ENCODE measurements at regions not wholly inside any gene's neighbourhood (a gene's known extent, or its start where the extent isn't known, plus 50 kb on each side); places are given as distances from the start of the nearest gene placed in this dataset.
A peak's percentile ranks its signal among the peaks of the same experiment; 100 is the strongest.

- Histone ChIP-seq H3K27ac (ENCODE audit: low read depth, low read length) (no peak overlapping the region), H3K4me1 (ENCODE audit: insufficient read depth, low read length) (no peaks in the 10 kb centered on the region), H3K36me3 (ENCODE audit: insufficient read depth, low read length) (no peaks in the 10 kb centered on the region), H3K27me3 (ENCODE audit: insufficient read depth, low read length) (no peaks in the 10 kb centered on the region), H3K9ac (ENCODE audit: low read length) (no peak overlapping the region), H3K4me3 (ENCODE audit: insufficient read depth, low read depth, low read length) (no peak overlapping the region), H3K9me3 (ENCODE audit: insufficient read depth, low read depth, low read length) (no peaks in the 10 kb centered on the region), H3K4me2 (ENCODE audit: low read length) (no peak overlapping the region), H2AFZ (ENCODE audit: low read depth, low read length) (no peak overlapping the region), H4K20me1 (ENCODE audit: insufficient read depth, low read length) (no peaks in the 10 kb centered on the region), H3K79me2 (ENCODE audit: insufficient read depth, low read length) (no peaks in the 10 kb centered on the region)
- Mint-ChIP-seq H3K4me3 (ENCODE audit: unreplicated experiment) (no peak overlapping the region), H3K36me3 (ENCODE audit: low read depth, unreplicated experiment) (no peaks in the 10 kb centered on the region), H3K4me1 (ENCODE audit: low read depth, unreplicated experiment) (peaks cover 7% of the 10 kb centered on the region), H3K27ac (ENCODE audit: unreplicated experiment) (no peak overlapping the region), H3K27me3 (ENCODE audit: low read depth, unreplicated experiment) (no peaks in the 10 kb centered on the region), H3K9me3 (ENCODE audit: unreplicated experiment) (peaks cover 13% of the 10 kb centered on the region)
- DNase-seq (ENCODE audit: low read depth) = peak; percentile 37
- TF ChIP-seq, protein P1, sequence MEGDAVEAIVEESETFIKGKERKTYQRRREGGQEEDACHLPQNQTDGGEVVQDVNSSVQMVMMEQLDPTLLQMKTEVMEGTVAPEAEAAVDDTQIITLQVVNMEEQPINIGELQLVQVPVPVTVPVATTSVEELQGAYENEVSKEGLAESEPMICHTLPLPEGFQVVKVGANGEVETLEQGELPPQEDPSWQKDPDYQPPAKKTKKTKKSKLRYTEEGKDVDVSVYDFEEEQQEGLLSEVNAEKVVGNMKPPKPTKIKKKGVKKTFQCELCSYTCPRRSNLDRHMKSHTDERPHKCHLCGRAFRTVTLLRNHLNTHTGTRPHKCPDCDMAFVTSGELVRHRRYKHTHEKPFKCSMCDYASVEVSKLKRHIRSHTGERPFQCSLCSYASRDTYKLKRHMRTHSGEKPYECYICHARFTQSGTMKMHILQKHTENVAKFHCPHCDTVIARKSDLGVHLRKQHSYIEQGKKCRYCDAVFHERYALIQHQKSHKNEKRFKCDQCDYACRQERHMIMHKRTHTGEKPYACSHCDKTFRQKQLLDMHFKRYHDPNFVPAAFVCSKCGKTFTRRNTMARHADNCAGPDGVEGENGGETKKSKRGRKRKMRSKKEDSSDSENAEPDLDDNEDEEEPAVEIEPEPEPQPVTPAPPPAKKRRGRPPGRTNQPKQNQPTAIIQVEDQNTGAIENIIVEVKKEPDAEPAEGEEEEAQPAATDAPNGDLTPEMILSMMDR (IDR thresholded peaks at IDR 0.05; ENCODE audit: insufficient read depth, low read depth, low read length) = no peak
- TF ChIP-seq EZH2 (IDR thresholded peaks at IDR 0.05; ENCODE audit: insufficient read depth, low read length) = no peak
- no peak for FAIRE-seq
Observed at GRCh38 chr13:57969951-57970350, 338.4 kb downstream of the PCDH17 start.

DNA sequence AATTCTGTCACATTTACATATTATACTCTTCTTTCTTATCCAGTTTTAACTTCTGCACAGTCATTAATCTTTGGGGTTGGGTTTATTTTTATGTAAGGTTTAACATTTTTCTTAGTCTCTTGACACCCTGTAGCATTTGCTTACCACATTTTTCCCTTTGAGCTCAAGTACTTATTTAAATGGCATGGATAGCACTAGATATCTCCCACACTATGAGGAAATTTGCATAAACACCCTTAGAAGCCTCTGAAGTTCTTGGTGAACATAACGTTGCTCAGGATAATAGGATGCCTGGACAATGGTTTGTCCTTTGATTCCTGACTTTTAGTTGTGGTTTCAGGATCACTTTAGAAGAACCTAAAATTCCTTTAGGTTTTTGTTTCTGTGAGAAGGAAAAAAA lies 338.9 kb downstream of the PCDH17 start:
- Histone ChIP-seq H3K9me3 (ENCODE audit: insufficient read depth, low read depth, low read length) (no peaks in the 10 kb centered on the region), H3K27ac (ENCODE audit: low read depth, low read length) (no peak overlapping the region), H3K4me3 (ENCODE audit: insufficient read depth, low read depth, low read length) (no peak overlapping the region), H3K36me3 (ENCODE audit: insufficient read depth, low read length) (no peaks in the 10 kb centered on the region), H3K9ac (ENCODE audit: low read length) (no peak overlapping the region), H2AFZ (ENCODE audit: low read depth, low read length) (no peak overlapping the region), H3K4me1 (ENCODE audit: insufficient read depth, low read length) (no peaks in the 10 kb centered on the region), H3K4me2 (ENCODE audit: low read length) (no peak overlapping the region), H3K79me2 (ENCODE audit: insufficient read depth, low read length) (no peaks in the 10 kb centered on the region), H3K27me3 (ENCODE audit: insufficient read depth, low read length) (no peaks in the 10 kb centered on the region), H4K20me1 (ENCODE audit: insufficient read depth, low read length) (no peaks in the 10 kb centered on the region)
- DNase-seq (ENCODE audit: low read depth) = peak; percentile 47
- Mint-ChIP-seq H3K9me3 (ENCODE audit: unreplicated experiment) (peaks cover 13% of the 10 kb centered on the region), H3K4me3 (ENCODE audit: unreplicated experiment) (no peak overlapping the region), H3K4me1 (ENCODE audit: low read depth, unreplicated experiment) (peaks cover 7% of the 10 kb centered on the region), H3K27me3 (ENCODE audit: low read depth, unreplicated experiment) (no peaks in the 10 kb centered on the region), H3K27ac (ENCODE audit: unreplicated experiment) (no peak overlapping the region), H3K36me3 (ENCODE audit: low read depth, unreplicated experiment) (no peaks in the 10 kb centered on the region)
- TF ChIP-seq, protein P1 (IDR thresholded peaks at IDR 0.05; ENCODE audit: insufficient read depth, low read depth, low read length) = no peak
- no peak for TF ChIP-seq EZH2 (IDR thresholded peaks at IDR 0.05; ENCODE audit: insufficient read depth, low read length)
- FAIRE-seq = no peak

- no peak for TF ChIP-seq EZH2 (IDR thresholded peaks at IDR 0.05; ENCODE audit: insufficient read depth, low read length)
- TF ChIP-seq, protein P1 (IDR thresholded peaks at IDR 0.05; ENCODE audit: insufficient read depth, low read depth, low read length) = no peak
- Histone ChIP-seq H3K9ac (ENCODE audit: low read length) (no peak overlapping the region), H3K4me2 (ENCODE audit: low read length) (no peak overlapping the region), H4K20me1 (ENCODE audit: insufficient read depth, low read length) (no peaks in the 10 kb centered on the region), H3K27me3 (ENCODE audit: insufficient read depth, low read length) (no peaks in the 10 kb centered on the region), H3K36me3 (ENCODE audit: insufficient read depth, low read length) (no peaks in the 10 kb centered on the region), H3K79me2 (ENCODE audit: insufficient read depth, low read length) (no peaks in the 10 kb centered on the region), H3K4me1 (ENCODE audit: insufficient read depth, low read length) (no peaks in the 10 kb centered on the region), H3K27ac (ENCODE audit: low read depth, low read length) (no peak overlapping the region), H2AFZ (ENCODE audit: low read depth, low read length) (no peak overlapping the region), H3K9me3 (ENCODE audit: insufficient read depth, low read depth, low read length) (no peaks in the 10 kb centered on the region), H3K4me3 (ENCODE audit: insufficient read depth, low read depth, low read length) (no peak overlapping the region)
- H3K27me3 Mint-ChIP-seq (ENCODE audit: low read depth, unreplicated experiment) = no peaks in the 10 kb centered on the region
- no peak overlapping the region for H3K4me3 Mint-ChIP-seq (ENCODE audit: unreplicated experiment)
- H3K27ac Mint-ChIP-seq (ENCODE audit: unreplicated experiment) = no peak overlapping the region
- FAIRE-seq (no peak), DNase-seq (ENCODE audit: low read depth) (no peak)
- H3K9me3 Mint-ChIP-seq (ENCODE audit: unreplicated experiment) = no peaks in the 10 kb centered on the region
- H3K4me1 Mint-ChIP-seq (ENCODE audit: low read depth, unreplicated experiment) = no peaks in the 10 kb centered on the region
- no peaks in the 10 kb centered on the region for H3K36me3 Mint-ChIP-seq (ENCODE audit: low read depth, unreplicated experiment)
Observed at GRCh38 chr13:57982782-57983181, 351.2 kb downstream of the PCDH17 start.
